ENCODE measurements at regions not wholly inside any gene's neighbourhood (a gene's known extent, or its start where the extent isn't known, plus 50 kb on each side); places are given as distances from the start of the nearest gene placed in this dataset.
"Not testable (repeated sequence)": the region's sequence is repeated elsewhere in the genome, so short reads cannot be mapped to it uniquely, and the experiment has no call there.

DNA sequence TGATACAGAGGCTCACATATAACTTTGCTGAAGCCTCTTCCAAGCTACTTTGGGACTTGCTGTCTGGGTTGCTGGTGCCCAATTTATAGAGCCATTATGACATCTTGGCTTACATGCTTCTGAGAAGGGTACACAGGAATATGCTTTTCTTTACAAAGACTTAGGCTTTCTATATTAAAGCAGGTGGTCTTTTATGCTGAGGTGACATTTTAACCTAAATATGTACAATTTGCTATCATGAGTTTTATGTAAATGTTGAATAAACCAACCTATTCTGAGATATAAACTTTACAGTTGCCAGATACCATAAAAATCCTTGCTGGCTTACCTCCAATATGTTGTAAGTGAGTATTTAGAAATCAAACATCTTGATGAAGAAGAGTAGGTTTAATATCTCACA, 509.2 kb upstream of the CHD1 start:
- no peak for DNase-seq (ENCODE audit: low read depth)

DNA sequence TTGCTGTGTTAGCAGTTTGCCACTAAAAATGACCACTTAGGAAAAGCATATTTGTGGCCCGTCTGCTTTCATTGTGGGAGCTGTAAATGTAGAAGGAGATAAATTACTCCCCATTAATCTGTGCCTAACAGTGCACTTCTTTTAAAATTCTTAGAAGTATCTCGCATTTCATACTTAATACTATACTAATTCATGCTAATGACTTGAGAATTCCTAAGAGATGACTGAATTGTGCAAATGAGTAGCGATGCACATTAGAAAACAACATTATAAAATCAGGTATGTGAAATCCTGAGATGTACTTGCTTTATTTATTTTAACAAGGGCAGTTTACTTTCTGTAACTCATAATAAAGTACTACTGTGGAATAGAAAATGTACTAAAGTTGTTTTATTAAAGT, 494.6 kb upstream of the CHD1 start:
- DNase-seq (ENCODE audit: low read depth): not testable (repeated sequence)

DNA sequence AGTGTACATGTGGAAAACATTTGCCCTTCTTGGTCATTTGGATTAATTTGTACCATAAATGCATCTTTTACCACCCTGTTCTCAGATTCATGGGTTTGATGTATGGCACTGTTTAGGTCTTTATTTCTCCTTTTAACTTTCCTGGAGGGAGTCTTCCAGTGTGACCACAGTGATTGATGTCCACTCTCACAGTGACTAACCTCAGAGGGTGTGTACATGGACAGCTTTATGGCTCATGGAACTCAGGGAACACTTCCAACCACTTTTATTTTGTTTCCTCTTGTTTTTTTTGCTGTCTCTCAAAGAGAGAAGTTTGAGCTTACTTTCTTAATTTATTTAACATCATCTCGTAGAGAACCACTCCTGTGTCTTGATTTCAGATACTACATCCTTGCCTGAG, 489.8 kb upstream of the CHD1 start:
- DNase-seq (ENCODE audit: low read depth): not testable (repeated sequence)

DNA sequence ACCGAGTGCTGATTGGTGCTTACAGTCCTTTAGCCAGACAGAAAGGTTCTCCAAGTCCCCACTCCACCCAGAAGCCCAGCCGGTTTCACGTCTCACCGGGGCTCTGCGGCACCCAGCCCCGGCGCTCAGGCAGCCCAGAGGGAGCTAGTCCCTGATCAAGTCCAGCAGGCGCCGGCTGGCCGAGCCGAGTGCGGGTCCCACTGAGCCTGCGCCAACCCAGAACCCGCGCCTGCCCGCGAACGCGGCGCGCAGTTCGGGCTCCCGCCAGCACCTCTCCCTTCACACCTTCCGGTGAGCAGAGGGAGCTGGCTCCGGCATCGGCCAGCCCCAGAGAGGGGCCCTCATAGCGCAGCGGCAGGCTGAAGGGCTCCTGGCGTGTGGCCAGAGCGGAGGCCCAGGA, 481.6 kb upstream of the CHD1 start:
- not testable (repeated sequence) for DNase-seq (ENCODE audit: low read depth)

DNA sequence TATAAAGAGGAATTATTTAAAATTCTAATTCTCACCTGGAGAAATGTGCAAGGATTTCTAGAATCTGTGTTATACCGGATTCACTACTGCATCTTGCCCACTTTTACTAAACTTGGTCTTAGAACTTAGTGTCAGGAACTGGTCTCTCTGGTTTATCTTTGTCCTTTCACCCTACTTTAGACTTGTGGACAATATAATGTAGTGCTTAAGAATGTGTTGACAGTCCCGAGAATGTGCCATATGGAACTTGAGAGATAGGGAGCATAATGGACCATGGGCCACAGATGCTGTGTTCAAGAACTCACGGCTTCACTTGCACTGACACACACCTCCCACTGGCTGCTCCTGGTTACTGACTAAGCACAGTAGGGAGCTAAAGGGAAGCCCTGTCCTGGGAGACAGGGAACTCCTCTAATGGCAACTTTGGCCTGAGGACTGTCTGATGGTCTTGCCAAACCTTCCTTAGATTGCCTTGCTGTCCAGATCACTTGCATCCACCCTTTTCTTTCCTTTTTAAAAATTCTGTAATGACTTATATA, 476.0 kb upstream of the CHD1 start:
- not testable (repeated sequence) for DNase-seq (ENCODE audit: low read depth)

DNA sequence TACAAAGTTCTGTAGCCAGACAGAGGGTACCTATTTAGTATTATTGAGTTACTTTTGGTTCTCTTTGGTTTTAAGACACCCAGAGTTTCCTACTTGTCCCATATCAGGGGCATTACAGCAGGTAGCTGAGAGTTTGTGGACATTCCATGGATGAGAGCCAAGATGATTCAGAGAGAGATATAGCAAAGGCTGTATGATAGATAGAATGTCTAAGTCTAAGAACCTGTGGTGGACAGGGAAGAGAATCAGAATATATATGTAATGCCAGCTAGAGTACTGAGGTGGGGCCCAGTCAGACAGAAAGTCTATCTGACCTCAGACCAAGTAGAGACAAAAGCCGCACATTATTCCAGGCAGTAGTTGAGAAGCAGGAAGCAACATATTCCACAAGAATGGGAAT, 471.8 kb upstream of the CHD1 start:
- not testable (repeated sequence) for DNase-seq (ENCODE audit: low read depth)

DNA sequence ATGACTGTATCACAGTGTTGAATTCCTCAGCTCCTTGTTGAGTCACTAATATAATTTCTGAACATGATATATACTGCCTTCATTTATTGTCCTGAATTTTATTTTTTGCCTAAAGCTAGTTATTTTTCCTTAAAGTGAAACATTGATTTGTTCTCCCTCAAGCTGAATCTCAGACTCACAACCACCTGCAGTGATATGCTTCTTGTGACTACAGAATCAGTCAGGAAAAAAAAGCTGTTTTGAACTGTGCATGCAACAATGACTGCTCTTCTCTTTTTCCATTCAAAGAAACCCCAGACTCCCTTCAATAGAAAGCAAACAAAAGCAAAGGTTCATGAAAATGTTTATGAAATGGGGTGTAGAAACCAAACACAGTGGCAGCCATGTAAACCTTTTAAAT, 470.2 kb upstream of the CHD1 start:
- DNase-seq (ENCODE audit: low read depth): no peak

DNA sequence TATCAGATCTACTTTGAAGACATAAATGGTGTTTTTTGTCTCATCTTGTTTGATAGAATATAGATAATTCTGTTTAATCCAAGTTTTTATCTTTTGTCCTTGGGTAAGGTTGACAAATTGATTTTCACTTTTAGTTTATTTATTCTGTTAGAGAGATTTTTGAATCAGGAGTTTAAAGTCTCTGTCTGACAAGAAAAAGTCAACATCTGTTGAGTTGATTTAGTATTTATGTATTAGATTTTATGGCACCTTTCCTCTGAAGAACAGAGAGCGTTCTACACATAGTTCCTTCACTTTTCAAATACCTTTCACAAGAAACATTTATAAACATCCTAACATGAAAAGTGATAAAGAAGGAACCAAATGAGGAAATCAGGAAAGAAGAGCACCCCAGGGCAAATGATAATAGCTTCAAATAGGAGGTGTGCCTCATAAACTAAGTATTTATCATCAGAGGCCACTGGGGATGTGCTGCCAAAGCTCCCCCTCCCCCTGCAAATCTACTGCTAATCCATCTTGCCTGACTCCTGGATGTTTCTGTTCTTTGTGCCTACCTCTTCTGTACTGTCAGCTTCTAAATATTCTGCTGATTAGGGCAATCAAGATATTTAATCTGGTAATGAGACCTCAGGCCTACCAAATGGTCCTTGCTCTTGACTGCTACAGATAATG, 457.7 kb upstream of the CHD1 start:
- DNase-seq (ENCODE audit: low read depth): no peak

DNA sequence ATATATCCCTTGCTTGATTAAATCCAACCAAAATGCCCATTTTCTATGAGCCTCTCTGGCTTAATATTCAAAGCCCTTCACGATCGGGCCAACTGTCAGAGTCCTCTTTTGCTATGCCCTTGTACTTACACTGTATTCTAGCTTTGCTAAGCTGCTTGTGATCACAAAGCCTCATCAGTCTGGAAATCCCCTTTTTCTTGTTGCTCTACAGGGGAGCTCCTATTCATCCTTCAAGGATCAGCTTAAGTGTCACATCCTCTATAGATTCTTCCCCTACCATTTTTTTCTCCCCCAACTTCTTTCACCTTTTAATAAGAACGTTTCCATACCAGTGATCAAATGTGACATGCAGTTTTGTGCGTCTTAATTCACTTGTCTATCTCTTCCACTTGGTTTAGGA, 450.4 kb upstream of the CHD1 start:
- DNase-seq (ENCODE audit: low read depth): no peak

DNA sequence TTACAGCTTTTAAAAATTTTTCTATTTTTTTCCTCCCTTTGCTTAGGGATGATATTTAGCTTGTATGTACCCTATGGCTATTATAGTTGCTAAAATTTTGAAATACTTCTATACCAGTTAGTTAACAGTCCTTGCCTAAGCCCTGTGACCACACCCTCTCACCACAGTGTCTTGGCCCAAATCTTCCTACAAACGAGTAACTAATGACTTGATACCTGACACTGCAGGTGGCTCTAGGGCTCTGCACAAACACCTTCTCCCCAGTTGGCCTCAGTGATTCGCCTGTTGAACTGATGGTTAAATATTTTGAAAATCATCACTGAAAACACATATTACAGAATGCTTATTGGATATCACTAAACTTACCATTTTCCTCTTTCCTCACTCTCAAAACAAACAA, 449.6 kb upstream of the CHD1 start:
- DNase-seq (ENCODE audit: low read depth): no peak

DNA sequence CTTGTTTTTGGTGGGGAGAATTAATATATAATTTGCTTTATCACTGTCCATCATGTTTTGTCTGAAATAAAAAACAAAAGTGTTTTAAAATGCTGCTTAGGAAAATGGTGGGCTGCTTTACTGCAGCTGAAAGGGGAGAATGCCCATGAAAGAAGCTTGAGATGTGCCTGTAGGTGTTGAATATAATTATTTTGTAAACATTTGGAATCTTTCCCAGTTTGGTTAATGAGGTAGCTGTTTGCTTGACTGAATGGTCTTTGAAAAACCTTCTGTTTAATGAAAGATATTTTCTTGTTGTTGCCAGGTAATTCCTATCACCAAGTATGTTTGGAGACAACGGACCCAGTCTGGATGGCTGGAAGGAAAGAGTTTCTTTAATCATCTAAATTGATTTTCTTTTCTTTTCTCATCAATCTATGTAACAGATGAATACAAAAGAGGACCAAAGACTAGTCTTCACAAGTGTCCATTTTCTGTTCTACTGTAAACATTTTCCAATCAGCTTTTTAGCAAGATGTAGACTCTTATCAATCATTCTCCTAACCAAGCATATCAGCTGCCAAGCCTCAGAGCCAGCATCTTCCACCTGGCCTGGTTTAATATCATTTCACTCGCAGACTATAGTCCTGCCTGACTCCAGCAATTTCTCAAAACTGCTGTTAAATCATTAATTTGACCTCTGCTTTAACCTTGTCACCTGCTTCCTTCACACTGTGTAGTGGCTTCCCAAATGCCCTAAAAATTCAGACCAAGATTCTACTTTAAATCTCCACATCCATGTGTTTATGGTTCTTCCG, 441.2 kb upstream of the CHD1 start:
- DNase-seq (ENCODE audit: low read depth): no peak

DNA sequence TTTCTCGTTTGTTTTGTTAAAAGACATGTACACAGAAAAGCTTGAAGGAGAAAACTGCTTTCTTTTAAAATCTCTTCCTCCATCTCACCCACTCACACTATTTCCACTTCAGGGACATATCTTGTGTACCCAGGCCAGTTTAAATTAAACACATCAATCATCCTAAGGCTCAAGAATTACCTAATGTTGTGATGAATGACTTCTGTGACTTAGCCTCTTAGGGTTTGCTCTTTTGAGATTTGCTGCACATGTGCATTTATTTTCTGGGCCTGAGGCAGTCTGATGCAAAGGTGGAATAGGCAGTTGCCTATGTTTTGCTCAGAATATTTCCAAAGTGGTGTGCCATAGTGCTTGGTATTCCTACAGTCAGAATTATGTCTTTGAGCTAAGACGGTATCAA, 439.9 kb upstream of the CHD1 start:
- no peak for DNase-seq (ENCODE audit: low read depth)

DNA sequence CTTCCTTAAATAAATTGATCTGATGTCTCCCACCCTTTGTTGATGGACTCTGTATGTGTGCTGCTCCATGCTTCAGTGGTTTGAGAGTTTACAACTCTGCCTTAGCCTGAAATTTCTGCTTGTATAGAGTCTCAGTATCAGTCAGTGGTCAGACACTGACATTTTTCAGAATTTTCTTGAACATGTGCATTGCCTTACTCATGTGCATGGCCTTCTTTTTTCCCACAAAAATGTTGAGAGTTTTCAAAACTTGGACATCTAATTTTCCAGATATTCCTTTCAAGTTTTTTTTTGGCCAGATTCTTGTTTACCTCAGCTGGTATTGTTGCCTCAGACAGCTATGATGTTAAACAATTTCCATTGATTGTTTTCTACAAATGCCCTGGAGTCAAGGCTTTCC, 427.1 kb upstream of the CHD1 start:
- DNase-seq (ENCODE audit: low read depth): no peak

DNA sequence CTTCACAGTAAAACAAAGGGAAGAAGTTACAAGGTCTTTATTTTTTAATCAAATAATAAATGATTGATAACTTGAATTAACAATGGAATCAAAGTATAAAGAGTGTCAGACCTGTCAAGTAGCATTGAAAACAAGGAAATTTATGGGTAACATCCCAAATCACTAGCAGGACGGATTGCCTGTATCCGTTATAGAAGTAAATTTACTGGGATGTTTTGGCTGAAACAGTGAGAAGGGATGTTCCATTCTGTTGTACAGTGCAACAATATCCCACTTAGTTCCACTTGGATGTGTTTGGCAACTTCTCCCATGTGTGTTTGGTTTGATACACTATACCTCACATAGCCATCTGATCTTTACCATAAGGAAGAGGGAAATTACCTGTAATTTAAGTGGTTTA, 421.0 kb upstream of the CHD1 start:
- DNase-seq (ENCODE audit: low read depth): no peak

DNA sequence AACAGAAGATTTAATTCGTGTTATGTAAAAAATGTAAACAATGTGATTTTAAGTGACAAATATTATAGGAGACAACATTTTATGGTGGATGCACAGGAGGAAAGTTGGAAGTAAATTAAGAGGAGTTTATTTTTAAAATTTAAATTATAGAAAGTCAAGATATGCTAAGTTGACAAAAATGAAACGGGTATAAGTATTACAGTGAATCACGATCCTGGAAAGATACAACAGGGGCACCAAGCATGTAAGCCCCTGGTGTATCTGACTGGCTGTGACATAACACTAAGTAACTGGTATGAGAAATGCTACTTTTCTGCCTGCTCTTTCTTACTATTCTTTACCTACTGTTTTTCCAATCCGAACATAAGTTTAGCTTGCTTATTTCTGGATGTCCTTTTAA, 419.8 kb upstream of the CHD1 start:
- DNase-seq (ENCODE audit: low read depth): no peak

DNA sequence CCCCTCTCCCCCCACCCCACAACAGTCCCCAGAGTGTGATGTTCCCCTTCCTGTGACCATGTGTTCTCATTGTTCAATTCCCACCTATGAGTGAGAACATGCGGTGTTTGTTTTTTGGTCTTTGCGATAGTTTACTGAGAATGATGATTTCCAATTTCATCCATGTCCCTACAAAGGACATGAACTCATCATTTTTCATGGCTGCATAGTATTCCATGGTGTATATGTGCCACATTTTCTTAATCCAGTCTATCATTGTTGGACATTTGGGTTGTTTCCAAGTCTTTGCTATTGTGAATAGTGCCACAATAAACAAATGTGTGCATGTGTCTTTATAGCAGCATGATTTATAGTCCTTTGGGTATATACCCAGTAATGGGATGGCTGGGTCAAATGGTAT, 411.0 kb upstream of the CHD1 start:
- not testable (repeated sequence) for DNase-seq (ENCODE audit: low read depth)

DNA sequence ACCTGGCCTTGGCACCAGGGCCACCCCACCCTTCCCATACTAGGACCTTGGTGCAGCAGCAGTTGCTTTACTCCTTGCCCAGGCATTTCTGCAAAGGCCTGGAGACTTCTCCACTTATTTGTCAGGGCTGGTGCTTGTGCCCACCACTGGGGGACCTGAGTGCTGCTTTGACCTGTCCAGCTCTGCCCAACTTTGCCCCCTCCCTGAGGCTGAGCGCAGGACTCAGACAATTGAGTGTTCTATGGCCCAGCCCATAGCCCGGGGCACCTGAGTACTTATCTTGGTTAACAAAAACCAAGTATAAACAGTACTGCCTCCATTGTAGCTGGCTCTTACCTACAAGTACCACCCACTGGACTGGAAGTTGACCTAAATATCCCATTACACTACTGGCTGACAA, 406.1 kb upstream of the CHD1 start:
- DNase-seq (ENCODE audit: low read depth): no peak

DNA sequence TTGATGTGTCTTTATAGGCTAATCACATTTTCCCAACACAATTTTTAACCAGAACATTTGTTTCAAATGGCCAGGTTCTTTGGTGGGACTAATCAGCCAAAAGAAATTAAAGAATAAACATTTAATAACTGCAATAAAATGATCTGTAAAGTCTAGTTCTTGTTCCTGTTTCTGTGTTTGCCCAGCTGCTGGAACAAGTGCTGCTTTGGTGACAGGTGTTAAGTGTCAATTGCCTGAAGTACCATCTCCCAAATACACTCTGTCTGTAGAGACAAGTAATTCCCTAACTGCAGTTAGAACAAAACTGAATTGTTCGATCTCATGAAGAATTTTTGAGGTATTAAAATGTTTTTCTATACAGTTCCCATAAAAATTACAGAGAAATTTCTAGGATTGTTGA, 402.3 kb upstream of the CHD1 start:
- DNase-seq (ENCODE audit: low read depth): no peak

DNA sequence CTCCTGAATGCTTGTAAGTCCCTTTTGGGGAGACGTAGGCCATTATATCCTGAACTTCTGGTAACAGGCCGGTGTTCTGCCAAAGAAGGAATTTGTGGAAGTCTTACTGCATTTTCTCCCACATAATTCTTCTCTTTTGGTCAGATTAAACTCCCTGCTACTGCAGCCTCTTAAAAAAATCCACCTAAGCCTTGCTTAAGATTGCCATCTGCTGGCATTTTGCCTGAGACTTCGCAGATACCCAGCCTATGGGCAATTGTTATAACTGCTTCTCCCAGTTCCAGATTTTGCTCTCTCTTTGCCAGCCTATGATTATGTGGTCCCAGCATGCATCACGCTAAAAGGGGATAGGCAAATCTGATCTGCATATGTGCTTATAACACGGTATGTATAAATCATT, 391.6 kb upstream of the CHD1 start:
- no peak for DNase-seq (ENCODE audit: low read depth)

DNA sequence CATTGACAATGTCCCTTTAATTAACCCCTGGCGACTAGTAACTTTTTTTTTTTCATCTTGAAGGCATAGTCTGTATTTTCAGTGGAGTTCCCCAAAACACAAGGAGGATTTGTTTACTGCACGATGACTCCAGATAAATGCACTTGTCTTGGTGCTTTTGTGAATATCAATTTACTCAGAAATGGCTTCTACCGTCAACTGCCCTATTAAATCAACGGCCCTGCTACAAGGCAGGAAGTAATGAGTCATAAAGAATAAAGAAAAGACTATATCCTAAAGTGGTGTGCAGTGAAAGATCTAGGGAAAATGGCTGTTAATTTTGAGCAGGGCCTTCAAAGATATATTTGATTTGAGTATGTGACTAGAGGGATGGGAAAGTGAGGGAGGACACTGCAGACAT, 388.3 kb upstream of the CHD1 start:
- no peak for DNase-seq (ENCODE audit: low read depth)

DNA sequence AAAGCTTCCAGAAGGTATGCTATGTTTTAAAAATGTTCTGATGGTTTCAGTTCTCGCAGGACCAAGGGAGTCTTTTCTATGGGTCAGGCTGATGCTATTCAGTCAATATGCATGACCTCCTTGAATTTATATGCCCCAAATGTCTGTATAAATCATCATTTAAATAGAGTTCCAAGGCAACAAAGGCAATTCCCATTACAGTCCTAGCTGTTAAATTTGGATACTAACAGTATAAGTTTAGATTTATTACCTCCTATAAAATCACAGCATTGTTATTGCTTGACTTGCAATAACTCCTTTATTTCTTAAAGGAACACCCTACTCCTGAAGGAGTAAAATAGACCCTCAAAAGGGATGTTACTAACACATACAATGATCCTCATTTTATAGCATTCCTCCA, 387.7 kb upstream of the CHD1 start:
- DNase-seq (ENCODE audit: low read depth): no peak

DNA sequence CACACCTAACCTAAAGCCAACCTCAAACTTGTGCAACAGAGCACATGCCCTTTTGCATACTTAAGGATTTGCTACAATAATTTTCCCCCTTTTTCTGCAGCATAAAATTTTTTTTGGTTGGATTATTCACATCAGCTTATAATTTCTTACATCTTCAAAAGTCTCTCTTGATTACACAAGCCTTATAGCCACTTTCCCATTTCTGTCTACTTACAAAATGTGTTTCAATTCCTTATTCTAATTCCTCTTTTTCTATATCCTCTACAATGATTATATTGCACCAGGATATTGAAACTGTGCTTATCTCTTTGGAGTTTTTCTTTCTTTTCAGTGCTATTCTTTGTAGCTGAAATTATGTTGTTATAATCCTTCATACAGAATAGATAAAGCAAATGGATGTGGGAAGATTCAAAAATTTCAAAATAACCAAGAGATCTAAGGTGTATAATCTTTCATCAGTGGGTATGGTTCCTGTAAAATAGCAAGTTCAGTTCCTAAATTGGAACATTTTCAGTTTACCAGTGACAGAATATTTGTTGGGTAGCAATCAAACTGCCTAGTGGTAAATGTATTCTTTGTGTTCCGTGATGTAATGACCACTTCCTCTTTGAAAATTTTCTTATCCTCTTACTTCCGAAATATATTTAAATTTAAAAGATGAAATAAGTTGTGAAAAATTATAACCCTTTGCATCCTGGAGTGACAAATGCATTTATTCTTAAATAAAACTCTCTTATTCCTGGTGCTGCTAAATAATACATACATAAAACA, 386.8 kb upstream of the CHD1 start:
- no peak for DNase-seq (ENCODE audit: low read depth)

DNA sequence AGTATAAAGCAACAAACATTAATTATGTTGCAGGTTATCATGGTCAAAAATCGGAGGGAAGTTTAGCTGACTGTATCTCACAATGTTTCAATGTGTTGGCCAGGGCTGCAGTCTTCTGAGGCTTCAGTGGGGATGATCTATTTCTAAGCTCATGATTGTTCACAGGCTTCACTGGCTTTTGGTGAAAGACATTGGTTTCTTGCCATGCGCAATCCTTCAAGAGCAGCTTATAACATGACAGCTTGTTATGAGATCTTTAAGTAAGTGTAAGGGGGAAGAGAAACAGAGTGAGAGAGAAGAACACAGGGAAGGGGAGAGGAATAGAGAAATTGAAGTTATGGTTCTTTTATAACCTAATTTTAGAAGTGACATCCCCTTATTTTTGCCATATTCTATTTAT, 385.9 kb upstream of the CHD1 start:
- no peak for DNase-seq (ENCODE audit: low read depth)
